IPS-18a (cell line): ENCODE measurements at regions not wholly inside any gene's neighbourhood (a gene's known extent, or its start where the extent isn't known, plus 50 kb on each side); places are given as distances from the start of the nearest gene placed in this dataset.

Experiments
- H3K27ac ChIP-seq: one replicate; pipeline ENCODE4 v1.5.1; 2013; ENCODE audit warnings: low read length
- H3K27me3 ChIP-seq: one replicate; pipeline ENCODE4 v1.6.1; 2013; ENCODE audit warnings: mild to moderate bottlenecking, low read length; ENCODE audit not compliant: control insufficient read depth, insufficient read depth
- H3K36me3 ChIP-seq: one replicate; pipeline ENCODE4 v1.6.1; 2013; ENCODE audit warnings: low read depth, low read length; ENCODE audit not compliant: control insufficient read depth
- H3K4me1 ChIP-seq: one replicate; pipeline ENCODE4 v1.6.1; 2013; ENCODE audit warnings: low read depth, low read length; ENCODE audit not compliant: control insufficient read depth
- H3K4me3 ChIP-seq: one replicate; pipeline ENCODE4 v1.5.1; 2013; ENCODE audit warnings: low read length
- H3K9ac ChIP-seq: one replicate; pipeline ENCODE4 v1.6.1; 2013; ENCODE audit warnings: mild to moderate bottlenecking, low read length, moderate library complexity
- H3K9me3 ChIP-seq: one replicate; pipeline ENCODE4 v1.6.1; 2013; ENCODE audit warnings: low read depth, low read length; ENCODE audit not compliant: control insufficient read depth

DNA sequence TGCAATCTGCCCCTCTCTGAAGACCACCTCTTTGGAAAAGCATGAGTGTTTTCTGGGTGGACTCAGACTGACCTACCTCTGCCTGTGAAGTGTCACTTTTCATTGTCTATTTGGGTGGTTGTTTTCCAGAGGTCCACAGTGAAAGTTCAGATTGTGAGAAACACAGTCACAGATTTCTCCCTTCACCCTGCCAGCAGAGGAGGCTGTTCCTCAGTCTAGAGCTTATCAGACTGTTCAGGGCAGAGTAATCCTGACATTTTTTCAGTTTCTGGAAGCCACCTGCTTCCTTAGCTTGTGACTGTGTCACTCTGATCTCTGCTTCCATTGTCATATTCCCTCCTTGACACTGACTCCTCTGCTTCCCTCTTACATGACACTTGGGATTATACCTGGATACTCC, 55.4 kb upstream of the RMP24 start:
- Histone ChIP-seq H3K4me3 (no peak overlapping the region), H3K4me1 (peaks cover 3% of the 10 kb centered on the region), H3K27ac (no peak overlapping the region), H3K36me3 (no peaks in the 10 kb centered on the region), H3K9me3 (no peaks in the 10 kb centered on the region), H3K27me3 (no peaks in the 10 kb centered on the region), H3K9ac (no peak overlapping the region)

DNA sequence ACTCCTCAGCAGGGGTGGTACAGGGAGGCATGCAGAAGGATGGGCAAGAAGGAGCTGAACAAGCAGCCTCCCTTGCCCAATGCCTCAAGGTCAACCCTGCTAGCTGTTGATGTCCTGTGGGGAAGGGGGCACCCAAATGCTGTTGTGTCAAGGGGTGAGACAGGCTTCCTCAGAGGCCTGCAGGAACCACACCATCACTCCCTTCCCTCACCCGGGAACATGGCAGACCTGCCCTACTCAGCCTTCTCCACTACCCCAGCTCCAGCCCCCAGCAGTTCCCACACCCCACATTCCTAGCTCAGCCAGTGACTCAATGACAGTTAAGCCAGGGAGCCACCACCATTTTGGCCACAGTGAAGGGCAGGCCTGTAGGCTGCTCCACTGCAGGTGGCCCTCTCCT, 53.9 kb upstream of the RMP24 start:
- Histone ChIP-seq H3K4me1 (peaks cover 9% of the 10 kb centered on the region), H3K9me3 (no peaks in the 10 kb centered on the region), H3K27ac (no peak overlapping the region), H3K9ac (no peak overlapping the region), H3K27me3 (no peaks in the 10 kb centered on the region), H3K4me3 (no peak overlapping the region), H3K36me3 (no peaks in the 10 kb centered on the region)

DNA sequence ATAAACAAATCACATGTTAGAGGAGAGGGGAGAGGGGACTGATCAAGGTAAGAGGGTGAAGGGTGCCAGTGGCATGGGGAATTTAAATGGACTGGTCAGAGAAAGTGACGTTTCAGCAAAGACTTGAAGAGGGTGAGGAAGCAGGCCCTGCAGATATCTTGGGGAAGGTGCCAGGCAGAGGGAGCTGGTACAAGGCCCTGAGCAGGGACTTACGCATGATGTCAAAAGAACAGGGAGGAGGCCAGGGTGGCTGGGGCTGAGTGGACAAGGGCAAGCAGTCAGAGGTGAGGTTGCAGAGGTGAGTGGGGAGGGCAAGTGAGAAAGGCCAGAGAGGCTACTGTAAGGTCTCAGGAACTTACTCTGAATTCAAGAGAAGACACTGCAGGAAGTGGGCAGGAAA, 53.3 kb upstream of the RMP24 start:
- H3K9ac ChIP-seq, result no peak overlapping the region
- H3K27ac ChIP-seq, result no peak overlapping the region
- no peaks in the 10 kb centered on the region for H3K36me3 ChIP-seq
- H3K27me3 ChIP-seq, result no peaks in the 10 kb centered on the region
- H3K4me3 ChIP-seq, result no peak overlapping the region
- H3K9me3 ChIP-seq, result no peaks in the 10 kb centered on the region
- H3K4me1 ChIP-seq, result peaks cover 15% of the 10 kb centered on the region

DNA sequence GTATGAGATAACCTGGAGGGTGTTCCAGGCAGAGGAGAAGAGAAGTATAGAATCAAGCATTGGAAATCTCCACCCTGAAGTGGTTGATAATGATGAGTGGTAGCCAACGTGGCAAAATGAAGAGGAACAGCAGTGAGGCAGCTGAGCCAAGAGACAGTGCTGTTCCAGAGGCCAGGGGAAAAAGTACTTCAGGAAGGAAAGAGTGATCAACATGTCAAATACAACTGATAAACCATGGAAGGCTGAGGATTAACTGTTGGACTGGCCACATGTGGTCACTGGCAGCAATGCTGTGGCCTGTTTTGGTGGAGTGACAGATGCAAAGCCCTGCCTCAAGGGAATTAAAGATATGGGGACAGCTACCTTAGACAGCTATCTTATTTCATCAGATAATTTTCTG, 51.9 kb upstream of the RMP24 start:
- H3K9ac ChIP-seq, result no peak overlapping the region
- no peak overlapping the region for H3K27ac ChIP-seq
- H3K9me3 ChIP-seq, result no peaks in the 10 kb centered on the region
- H3K27me3 ChIP-seq, result no peaks in the 10 kb centered on the region
- H3K4me1 ChIP-seq, result peaks cover 19% of the 10 kb centered on the region
- peaks cover 2% of the 10 kb centered on the region for H3K36me3 ChIP-seq
- no peak overlapping the region for H3K4me3 ChIP-seq
